OCI-LY1 (cell line): ENCODE measurements at regions not wholly inside any gene's neighbourhood (a gene's known extent, or its start where the extent isn't known, plus 50 kb on each side); places are given as distances from the start of the nearest gene placed in this dataset.

ENCODE experiments used
- CTCF ChIP-seq: fragments of 200-600 bp; sonication (generic), shearing (Covaris generic); IDR thresholded peaks from 2 replicates; pipeline ENCODE4 v1.5.1; 2017; ENCODE audit warnings: mild to moderate bottlenecking, antibody characterized with exemption, low read length, moderate library complexity, mixed read lengths
- EZH2 ChIP-seq: fragments of 200-600 bp; sonication (generic), shearing (Covaris generic); IDR thresholded peaks from 2 replicates; pipeline ENCODE4 v1.8.0; 2017; ENCODE audit warnings: borderline replicate concordance, mixed run types, mild to moderate bottlenecking, antibody characterized with exemption, low read length, moderate library complexity, mixed read lengths

DNA sequence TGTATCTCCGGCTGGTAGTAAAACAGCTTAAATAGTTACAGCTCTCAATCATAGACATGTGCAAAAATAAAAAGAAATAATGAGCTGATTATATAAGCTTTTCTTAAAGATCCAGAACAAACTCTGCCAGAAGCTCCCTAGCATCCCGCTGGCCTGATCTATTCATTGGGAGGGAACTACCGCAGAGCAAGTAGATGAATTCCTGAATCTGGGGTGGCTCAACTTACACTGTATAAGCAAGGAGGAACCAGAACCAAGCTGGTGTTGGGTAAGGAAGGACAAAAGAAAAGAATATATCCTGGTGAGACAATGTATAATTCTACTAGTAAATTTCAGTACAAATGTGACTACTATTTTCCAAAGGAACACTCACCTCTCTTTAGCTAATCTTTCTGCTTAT, 1122.2 kb downstream of the OLFM4 start:
- TF ChIP-seq CTCF: no peak
- TF ChIP-seq EZH2: no peak
